ENCODE measurements at regions not wholly inside any gene's neighbourhood (a gene's known extent, or its start where the extent isn't known, plus 50 kb on each side); places are given as distances from the start of the nearest gene placed in this dataset.
"Not testable (repeated sequence)": the region's sequence is repeated elsewhere in the genome, so short reads cannot be mapped to it uniquely, and the experiment has no call there.

- H3K4me1 Mint-ChIP-seq, result peaks cover 0 to 5% (median 4%) of the 10 kb centered on the region in 3 donors
- H3K36me3 Mint-ChIP-seq, result no peaks in the 10 kb centered on the region
Observed at GRCh38 chr7:69213878-69214277, 384.4 kb upstream of the AUTS2 start.

GRCh38 chr7:69215516-69215915 is 382.8 kb upstream of the AUTS2 start:
- H3K4me3 Mint-ChIP-seq, H3K9me3 Mint-ChIP-seq, H3K27me3 Mint-ChIP-seq, H3K4me1 Mint-ChIP-seq, H3K36me3 Mint-ChIP-seq, H3K27ac Mint-ChIP-seq: not testable (repeated sequence)

More at GRCh38 chr7:69213878-69214277, 384.4 kb upstream of the AUTS2 start:
- Mint-ChIP-seq H3K27me3 (no peaks in the 10 kb centered on the region), H3K9me3 (peaks cover 0 to 2% (median 0%) of the 10 kb centered on the region in 3 donors), H3K4me3 (peak overlapping the region in 1 of 4 donors; percentile 18), H3K27ac (peak overlapping the region in 1 of 3 donors; percentile 49)

DNA sequence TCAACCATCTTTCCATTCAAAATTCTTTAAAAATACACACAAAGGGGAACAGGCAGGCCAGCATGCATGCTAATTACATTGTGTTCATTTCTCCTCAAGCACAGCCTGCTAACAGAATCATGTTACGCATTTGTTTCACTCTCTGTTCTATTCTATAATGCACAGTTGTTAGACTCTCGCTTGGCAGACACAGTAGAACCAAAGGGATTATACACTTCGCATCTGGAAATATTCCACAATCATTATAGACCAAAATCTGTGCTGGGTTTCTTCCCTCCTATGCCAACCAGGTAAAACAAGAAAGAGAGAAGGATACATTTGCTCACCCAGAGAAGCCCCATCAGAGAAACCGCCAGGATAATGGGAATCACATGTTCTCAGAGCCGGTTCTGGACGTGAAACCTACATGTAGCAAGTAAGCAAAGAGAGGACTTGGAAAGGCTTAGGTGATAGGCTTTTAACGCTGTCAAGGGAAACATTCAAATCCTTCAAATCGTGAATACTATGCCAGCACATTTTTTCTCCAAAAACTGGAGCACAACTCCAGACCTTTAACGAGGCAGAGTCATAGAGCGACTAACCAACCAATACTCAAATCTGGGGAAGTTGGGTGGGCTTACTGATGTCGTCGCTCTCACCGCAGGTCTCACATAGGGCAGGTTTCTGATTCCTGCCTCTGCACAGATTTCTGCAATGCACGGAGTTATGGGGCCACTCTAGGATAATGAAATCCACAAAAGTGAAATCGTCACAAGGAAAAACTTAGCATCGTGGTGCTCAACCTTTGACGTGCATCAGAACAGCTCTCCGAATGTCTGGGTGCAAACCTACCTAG is 380.5 kb upstream of the AUTS2 start:
- H3K4me1 Mint-ChIP-seq, result peaks cover 0 to 4% (median 0%) of the 10 kb centered on the region in 3 donors
- no peaks in the 10 kb centered on the region for H3K36me3 Mint-ChIP-seq
- H3K4me3 Mint-ChIP-seq, result no peak overlapping the region
- H3K27ac Mint-ChIP-seq, result no peak overlapping the region
- H3K9me3 Mint-ChIP-seq, result peaks cover 2 to 3% (median 2%) of the 10 kb centered on the region in 3 donors
- no peaks in the 10 kb centered on the region for H3K27me3 Mint-ChIP-seq

DNA sequence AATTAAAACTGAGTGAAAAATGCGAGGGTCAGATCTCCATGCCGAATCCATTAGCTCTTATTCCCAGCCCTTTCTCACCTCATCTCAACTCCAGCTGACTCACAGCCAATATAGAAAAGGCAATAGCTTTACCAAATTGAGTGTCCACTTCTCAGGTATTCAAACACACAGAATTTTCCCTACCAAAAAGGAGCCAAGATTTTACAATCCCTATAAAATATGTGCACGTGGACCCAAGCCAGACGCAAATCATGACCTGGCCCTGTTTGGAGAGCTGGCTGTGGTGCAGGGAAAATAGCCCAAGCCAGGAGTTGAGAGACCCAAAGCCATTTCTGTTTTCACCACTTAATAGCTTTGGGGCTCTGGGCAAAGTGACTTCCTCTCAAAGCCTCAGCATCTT is 379.7 kb upstream of the AUTS2 start:
- H3K4me3 Mint-ChIP-seq, result no peak overlapping the region
- H3K4me1 Mint-ChIP-seq, result no peaks in the 10 kb centered on the region
- peak overlapping the region in 1 of 3 donors; percentile 21 for H3K27ac Mint-ChIP-seq
- H3K9me3 Mint-ChIP-seq, result peaks cover 0 to 3% (median 2%) of the 10 kb centered on the region in 3 donors
- no peaks in the 10 kb centered on the region for H3K27me3 Mint-ChIP-seq
- no peaks in the 10 kb centered on the region for H3K36me3 Mint-ChIP-seq

GRCh38 chr7:69219381-69219780 is 378.9 kb upstream of the AUTS2 start:
- H3K36me3 Mint-ChIP-seq, result no peaks in the 10 kb centered on the region
- H3K27me3 Mint-ChIP-seq, result no peaks in the 10 kb centered on the region
- H3K4me1 Mint-ChIP-seq, result no peaks in the 10 kb centered on the region
- peaks cover 0 to 3% (median 2%) of the 10 kb centered on the region in 3 donors for H3K9me3 Mint-ChIP-seq
- no peak overlapping the region for H3K4me3 Mint-ChIP-seq
- no peak overlapping the region for H3K27ac Mint-ChIP-seq

DNA sequence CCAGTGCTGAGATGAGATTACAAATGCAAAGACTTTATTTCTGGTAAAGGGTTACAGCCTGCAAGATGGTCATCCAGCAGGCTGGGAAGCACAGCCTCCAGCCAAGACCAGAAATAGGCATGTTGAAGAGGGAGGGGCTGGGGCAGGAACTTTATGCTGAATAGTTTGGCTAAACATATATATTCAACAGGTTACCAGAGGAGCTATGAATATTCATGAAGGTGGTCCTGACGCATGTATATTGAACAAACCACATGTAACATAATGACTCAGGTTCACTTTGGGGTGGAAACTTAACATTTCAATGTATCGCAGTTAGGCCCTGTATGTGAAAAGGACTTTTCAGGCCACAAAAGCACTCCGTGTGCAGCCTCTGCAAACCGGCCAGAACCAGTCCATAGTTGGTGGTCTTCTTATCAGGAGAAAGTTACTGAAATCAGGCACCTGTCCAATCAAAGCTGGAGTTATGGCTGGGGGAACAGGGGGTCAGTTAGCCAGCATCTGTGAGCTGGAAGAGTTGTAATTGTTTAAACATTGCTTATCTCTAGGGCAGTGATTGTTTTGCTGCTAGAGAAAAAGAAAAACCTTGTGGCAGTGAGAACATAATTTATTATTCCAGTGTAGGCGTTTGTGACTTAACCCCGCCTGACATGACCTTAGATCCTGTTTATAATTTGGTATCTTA is 372.9 kb upstream of the AUTS2 start:
- H3K27ac Mint-ChIP-seq, result no peak overlapping the region
- no peak overlapping the region for H3K4me3 Mint-ChIP-seq
- peaks cover 0 to 3% (median 1%) of the 10 kb centered on the region in 3 donors for H3K9me3 Mint-ChIP-seq
- H3K27me3 Mint-ChIP-seq, result no peaks in the 10 kb centered on the region
- no peaks in the 10 kb centered on the region for H3K36me3 Mint-ChIP-seq
- no peaks in the 10 kb centered on the region for H3K4me1 Mint-ChIP-seq

DNA sequence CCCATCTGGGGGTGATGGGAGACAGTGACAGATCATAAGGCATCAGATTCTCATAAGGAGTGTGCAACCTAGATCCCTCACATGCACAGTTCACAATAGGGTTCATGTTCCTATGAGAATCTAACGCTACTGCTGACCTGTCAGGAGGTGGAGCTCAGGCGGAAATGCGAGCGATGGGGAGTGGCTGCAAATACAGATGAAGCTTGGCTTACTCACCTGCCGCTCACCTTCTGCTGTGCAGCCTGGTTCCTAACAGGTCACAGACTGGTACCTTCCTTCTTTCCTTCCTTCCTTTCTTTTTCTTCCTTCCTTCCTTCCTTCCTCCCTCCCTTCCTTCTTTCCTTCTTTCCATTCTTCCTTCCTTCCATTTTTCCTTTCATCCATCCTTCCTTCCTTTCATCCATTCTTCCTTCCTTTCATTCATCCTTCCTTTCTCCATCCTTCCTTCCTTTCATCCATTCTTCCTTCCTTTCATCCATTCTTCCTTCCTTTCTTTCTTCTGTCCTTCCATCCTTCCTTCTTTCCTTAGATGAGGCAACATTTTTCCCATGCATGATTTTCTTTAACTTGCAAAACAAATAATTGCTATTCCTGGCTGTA is 370.0 kb upstream of the AUTS2 start:
- H3K27me3 Mint-ChIP-seq, result no peaks in the 10 kb centered on the region
- H3K36me3 Mint-ChIP-seq, result no peaks in the 10 kb centered on the region
- peaks cover 0 to 1% (median 0%) of the 10 kb centered on the region in 3 donors for H3K9me3 Mint-ChIP-seq
- H3K4me3 Mint-ChIP-seq, result no peak overlapping the region
- H3K4me1 Mint-ChIP-seq, result no peaks in the 10 kb centered on the region
- H3K27ac Mint-ChIP-seq, result no peak overlapping the region

- no peak overlapping the region for H3K4me3 Mint-ChIP-seq
- no peaks in the 10 kb centered on the region for H3K4me1 Mint-ChIP-seq
- peaks cover 0 to 5% (median 2%) of the 10 kb centered on the region in 3 donors for H3K9me3 Mint-ChIP-seq
- no peak overlapping the region for H3K27ac Mint-ChIP-seq
- peaks cover 2% of the 10 kb centered on the region for H3K27me3 Mint-ChIP-seq
- no peaks in the 10 kb centered on the region for H3K36me3 Mint-ChIP-seq
Observed at GRCh38 chr7:69232445-69233376, 365.6 kb upstream of the AUTS2 start.

GRCh38 chr7:69237541-69237940 is 360.7 kb upstream of the AUTS2 start:
- no peak overlapping the region for H3K4me3 Mint-ChIP-seq
- H3K27ac Mint-ChIP-seq, result no peak overlapping the region
- H3K9me3 Mint-ChIP-seq, result peaks cover 0 to 7% (median 2%) of the 10 kb centered on the region in 3 donors
- H3K27me3 Mint-ChIP-seq, result peaks cover 2% of the 10 kb centered on the region
- H3K4me1 Mint-ChIP-seq, result no peaks in the 10 kb centered on the region
- no peaks in the 10 kb centered on the region for H3K36me3 Mint-ChIP-seq

GRCh38 chr7:69243016-69243415 is 355.3 kb upstream of the AUTS2 start:
- H3K27ac Mint-ChIP-seq, result no peak overlapping the region
- H3K9me3 Mint-ChIP-seq, result peaks cover 0 to 9% (median 2%) of the 10 kb centered on the region in 3 donors
- peaks cover 1% of the 10 kb centered on the region for H3K27me3 Mint-ChIP-seq
- H3K36me3 Mint-ChIP-seq, result no peaks in the 10 kb centered on the region
- H3K4me1 Mint-ChIP-seq, result no peaks in the 10 kb centered on the region
- H3K4me3 Mint-ChIP-seq, result no peak overlapping the region

DNA sequence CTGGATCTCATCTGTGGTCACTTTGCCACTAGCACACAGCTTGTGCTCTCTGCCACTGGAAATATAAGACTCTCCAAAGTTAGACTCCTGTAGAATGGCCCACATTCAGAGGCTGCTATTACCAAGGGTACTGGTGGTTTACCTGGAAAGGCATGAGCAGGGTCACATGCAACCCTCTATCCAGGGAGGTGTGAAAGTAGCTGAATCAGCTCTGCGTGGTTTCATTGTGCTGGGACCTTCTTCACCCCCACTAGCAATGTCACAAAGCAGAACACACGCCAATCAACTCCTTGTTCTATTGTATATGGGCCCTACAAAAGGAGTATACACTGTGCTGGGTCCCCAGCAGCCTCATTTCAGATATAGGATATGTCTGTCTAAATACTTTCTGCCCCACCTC is 353.6 kb upstream of the AUTS2 start:
- Mint-ChIP-seq H3K4me1 (no peaks in the 10 kb centered on the region), H3K36me3 (no peaks in the 10 kb centered on the region), H3K4me3 (no peak overlapping the region), H3K9me3 (peaks cover 0 to 9% (median 0%) of the 10 kb centered on the region in 3 donors), H3K27me3 (peaks cover 1% of the 10 kb centered on the region), H3K27ac (no peak overlapping the region)

GRCh38 chr7:69245646-69246045 is 352.6 kb upstream of the AUTS2 start:
- H3K27me3 Mint-ChIP-seq, result peaks cover 1% of the 10 kb centered on the region

DNA sequence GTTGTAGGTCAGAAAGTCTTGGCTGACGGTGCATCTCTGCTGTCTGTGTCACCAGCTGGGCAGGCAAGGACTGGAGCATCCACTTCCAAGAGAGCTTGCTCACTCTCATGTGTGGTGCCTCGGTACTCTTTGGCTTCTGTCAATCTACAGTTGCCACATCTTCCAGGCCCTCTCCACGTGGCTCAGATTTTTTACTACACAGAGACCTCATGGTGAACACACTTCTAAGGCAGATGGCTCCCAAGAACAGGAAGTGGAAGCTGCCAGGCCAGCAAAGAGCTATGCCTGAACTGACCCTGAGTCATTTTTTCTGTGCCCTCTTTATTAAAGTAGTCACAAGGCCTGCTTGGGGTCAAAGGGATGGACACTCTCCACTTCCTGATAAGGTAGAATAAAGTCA is 351.5 kb upstream of the AUTS2 start:
- Mint-ChIP-seq H3K27ac (no peak overlapping the region), H3K27me3 (peaks cover 1% of the 10 kb centered on the region)

More at GRCh38 chr7:69245646-69246045, 352.6 kb upstream of the AUTS2 start:
- Mint-ChIP-seq H3K36me3 (peaks cover 2% of the 10 kb centered on the region), H3K4me3 (no peak overlapping the region), H3K27ac (no peak overlapping the region), H3K9me3 (peaks cover 0 to 9% (median 0%) of the 10 kb centered on the region in 3 donors), H3K4me1 (peaks cover 0 to 1% (median 0%) of the 10 kb centered on the region in 3 donors)

DNA sequence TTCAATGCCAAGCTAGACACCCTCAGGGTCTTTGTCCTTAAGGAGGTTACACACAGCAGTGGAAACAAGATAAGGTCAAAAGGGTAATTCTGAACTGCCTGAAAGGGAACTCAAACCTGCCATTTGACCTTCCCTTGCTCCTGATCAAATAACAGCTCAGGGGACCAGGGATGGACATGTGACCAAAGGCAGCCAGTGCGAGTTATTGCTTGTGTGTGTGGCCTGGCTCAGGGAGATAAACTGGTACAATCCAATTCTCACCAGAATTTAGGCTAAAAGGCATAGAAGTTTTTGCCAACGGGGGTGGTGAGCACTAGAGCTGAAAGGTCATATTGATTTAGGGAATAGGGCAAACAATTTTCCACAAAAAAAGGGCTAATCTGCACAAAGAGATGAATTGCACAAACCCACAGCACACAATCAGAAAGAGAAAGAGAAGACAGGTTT is 349.9 kb upstream of the AUTS2 start:
- not testable (repeated sequence) for H3K4me3 Mint-ChIP-seq, H3K4me1 Mint-ChIP-seq, H3K27ac Mint-ChIP-seq, H3K36me3 Mint-ChIP-seq, H3K27me3 Mint-ChIP-seq
- H3K9me3 Mint-ChIP-seq, result peaks cover 0 to 11% (median 0%) of the 10 kb centered on the region in 3 donors

More for the DNA sequence above, 351.5 kb upstream of the AUTS2 start:
- peaks cover 2% of the 10 kb centered on the region for H3K36me3 Mint-ChIP-seq
- no peak overlapping the region for H3K4me3 Mint-ChIP-seq
- H3K4me1 Mint-ChIP-seq, result peaks cover 0 to 1% (median 0%) of the 10 kb centered on the region in 3 donors
- H3K9me3 Mint-ChIP-seq, result peaks cover 0 to 11% (median 0%) of the 10 kb centered on the region in 3 donors

Data from IgD-negative memory B cell (primary cell).